ELF-1 (cell line): ENCODE measurements at regions not wholly inside any gene's neighbourhood (a gene's known extent, or its start where the extent isn't known, plus 50 kb on each side); places are given as distances from the start of the nearest gene placed in this dataset.
"Not testable (repeated sequence)": the region's sequence is repeated elsewhere in the genome, so short reads cannot be mapped to it uniquely, and the experiment has no call there.

Source experiments
- DNase-seq: peaks from one replicate; pipeline ENCODE4 v3.0.0-alpha.2; 2016; ENCODE audit warnings: low read depth, low spot score

DNA sequence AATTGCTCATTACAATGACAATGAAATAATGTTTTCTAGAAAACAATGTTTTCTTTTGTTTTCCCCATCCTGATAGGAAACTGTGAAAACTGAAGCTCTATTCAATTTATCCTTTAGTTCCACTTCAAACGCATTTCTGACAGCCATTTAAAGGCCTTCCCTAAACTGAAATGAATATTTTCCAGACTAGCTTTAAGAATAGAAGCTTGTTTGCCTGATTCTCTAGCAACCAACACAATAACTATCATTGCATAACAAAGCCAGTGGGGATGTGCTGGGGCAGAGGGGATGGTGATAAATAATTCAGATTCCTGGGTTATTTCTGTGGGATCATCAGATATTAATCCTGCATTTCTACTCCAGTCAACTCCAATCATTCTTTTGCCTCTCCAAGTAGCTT lies 427.1 kb downstream of the RND3 start:
- no peak for DNase-seq

DNA sequence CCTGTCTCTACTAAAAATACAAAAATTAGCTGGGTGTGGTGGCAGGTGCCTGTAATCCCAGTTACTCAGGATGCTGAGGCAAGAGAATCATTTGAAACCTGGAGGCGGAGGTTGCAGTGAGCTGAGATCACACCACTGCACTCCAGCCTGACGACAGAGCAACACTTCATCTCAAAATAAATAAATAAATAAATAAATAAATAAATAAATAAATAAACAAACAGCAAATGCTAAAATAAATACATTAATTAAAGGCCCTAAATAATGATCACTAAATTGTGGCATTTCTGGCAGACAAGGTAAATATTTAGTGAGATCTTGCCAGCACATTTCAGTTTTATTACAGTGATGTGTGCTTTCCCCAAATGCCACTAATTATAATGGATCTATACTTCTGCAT lies 427.8 kb downstream of the RND3 start:
- not testable (repeated sequence) for DNase-seq

DNA sequence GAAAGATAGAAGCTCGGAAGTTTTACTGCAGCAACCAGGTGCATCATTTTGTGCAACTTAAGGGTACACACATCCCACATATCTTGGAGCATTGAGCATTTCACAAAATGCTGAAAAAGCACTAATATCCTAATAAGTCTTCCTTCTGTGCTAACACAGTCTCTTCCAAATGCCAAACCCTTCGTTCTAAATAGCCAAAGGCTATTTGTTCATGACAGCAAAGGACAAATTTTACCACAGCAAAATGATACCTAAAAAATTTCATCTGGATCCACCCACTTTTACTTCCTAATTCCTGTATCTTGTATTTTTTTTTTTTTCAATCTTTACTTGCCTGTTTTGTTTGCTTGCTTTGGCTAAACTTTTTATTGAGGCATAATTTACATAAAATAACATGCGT lies 435.0 kb downstream of the RND3 start:
- no peak for DNase-seq

GRCh38 chr2:150051004-150051403 lies 436.5 kb downstream of the RND3 start:
- no peak for DNase-seq

DNA sequence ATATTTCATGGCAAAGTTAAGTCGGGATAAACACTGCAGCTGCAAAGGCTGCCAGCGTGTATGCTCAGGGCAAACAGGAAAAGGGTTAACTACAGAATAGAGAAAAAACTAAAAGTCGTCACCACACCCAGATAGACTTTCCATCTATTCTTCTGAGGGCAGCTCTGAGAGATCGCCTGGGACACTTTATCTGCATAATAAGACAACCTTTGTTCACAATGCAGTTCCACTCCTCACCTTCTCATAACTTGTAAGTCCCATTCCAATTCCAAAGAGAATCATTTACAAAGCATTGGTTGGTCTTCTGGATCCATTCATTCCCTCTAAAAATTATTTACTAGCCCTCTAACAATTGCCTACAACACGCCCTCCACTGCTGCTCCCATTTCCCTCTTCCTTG lies 437.4 kb downstream of the RND3 start:
- no peak for DNase-seq

DNA sequence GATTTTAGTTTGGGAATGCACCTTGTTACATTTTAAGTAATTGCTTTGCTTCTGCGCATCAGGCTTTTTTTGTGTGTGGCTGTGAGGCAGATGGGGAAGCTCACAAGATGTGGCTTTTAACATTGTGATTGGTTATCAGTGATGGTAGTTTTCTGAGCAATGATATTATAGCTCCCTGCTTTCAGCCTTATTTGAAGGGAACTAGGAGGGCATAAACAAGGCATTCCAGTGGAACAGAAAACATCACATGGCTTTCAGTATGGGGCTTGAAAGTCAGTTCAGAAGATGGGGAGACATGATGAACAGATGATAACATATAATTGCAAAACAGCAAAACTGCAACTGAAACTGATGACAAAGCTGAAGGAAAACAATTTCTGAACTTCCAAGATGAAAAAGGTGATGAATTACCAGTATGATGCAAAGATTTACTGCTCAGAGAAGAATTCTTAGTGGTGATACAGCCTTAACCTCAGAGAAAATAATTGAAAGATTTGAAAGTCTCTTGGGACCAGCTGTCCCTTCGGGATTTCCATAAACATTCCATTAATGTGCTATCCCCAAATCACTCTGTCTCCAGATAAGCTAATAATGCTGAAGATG lies 439.7 kb downstream of the RND3 start:
- no peak for DNase-seq

- no peak for DNase-seq
Measured at GRCh38 chr2:150046810-150047209, 440.7 kb downstream of the RND3 start.

DNA sequence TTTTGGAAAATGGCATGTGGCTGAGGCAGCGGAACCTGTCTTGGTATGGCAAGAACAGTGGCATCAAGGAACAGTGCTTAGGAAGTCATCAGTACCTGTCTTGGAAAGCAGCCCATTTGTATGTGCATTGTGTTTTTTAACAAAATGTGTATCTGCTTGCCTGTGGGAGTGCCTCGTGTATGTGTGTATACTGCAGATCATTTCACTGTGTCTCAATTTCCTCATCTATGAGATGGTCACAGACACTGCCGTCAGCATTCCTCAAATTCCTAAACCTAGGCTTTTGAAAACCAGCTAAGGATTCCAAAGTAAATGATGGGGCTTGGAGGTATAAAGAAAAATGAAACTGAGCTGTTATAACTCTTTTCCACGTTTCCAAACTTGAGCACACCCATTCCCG lies 441.3 kb downstream of the RND3 start:
- no peak for DNase-seq

DNA sequence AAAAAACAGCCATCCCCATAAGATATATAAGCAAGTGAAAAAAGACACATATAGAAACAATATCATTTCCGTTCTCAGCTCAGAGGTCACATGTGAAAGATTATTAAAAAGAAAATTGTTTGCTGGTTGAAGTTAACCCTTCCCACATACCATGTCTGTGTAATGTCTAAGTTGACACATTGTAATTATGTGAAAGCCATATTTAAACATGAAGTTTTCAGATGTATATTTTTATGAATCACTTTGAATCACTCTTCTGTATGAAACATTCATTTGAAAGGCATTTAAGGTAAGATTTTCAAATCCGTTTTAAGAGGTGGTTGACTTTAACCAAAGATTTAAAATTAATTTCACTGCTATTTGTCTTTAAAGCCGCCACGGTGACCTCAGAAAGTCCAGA lies 441.9 kb downstream of the RND3 start:
- no peak for DNase-seq

DNA sequence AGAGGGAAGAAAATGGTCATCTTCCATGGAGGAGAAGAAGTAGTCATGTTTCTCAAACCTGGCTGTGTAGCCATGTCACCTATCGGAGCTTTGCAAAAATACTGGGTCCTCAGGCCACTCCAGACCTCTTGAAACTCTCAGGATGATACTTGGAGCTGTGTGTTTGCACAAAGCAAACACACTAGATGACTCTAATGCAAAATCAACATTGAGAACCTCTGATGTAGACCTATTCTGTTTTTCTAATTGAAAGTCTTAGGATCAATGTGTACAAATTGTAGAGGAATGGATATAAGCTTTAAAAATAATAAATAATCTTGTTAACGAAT lies 444.3 kb downstream of the RND3 start:
- DNase-seq: no peak

GRCh38 chr2:150042500-150043171 lies 444.8 kb downstream of the RND3 start:
- no peak for DNase-seq

DNA sequence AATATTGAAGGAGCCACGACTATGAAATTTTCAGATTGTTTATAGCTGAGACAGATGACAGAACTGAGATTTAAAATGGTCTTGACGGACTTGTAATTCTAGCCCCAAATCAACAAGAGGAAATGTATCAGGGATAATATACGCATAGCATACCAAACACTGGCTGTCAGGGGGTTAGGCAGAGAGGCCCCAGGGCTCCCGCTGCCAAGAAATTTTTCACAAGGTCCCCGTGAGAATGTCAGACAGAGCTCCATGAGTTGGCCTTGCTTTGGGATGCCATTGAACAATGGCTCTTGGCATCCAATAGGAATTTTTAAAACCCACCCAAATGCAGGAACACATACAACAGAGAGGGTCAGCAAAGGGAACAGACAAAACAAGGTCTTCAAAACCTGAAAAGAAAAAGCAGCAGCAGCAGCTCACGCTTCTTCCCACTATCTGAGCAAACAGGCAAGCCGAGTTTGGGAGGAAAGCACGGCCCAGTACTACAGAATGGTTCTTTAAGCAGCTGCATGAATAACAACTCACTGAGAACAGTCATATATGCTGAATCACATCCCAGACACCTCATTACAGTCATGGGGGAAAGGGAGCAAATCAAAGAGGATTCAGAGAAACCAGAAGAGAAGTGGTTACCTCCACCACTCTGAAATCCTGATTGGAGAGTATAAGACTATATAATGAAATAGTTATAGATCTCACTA lies 445.6 kb downstream of the RND3 start:
- no peak for DNase-seq

GRCh38 chr2:150036622-150037021 lies 449.0 kb upstream of the MMADHC start:
- no peak for DNase-seq

DNA sequence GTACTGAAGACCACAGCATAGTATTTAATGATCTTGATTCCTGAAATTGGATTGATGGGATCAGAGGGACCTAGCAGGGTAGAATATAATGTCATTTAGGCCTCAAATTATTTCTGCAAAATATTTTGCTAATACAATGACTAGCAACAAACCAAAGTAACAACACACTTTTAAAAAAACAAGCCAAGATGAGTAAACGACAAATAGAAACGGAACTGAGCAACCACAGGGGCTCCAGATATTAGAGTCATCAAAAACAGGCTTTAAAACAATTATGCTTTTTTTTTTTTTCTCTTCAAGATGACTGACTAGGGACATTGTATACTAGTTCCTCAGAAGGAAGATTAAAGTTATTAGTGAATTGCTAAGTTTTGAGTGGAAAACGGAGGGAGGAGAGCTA lies 447.1 kb upstream of the MMADHC start:
- no peak for DNase-seq

- no peak for DNase-seq
Measured at GRCh38 chr2:150030436-150031190, 443.0 kb upstream of the MMADHC start.

DNA sequence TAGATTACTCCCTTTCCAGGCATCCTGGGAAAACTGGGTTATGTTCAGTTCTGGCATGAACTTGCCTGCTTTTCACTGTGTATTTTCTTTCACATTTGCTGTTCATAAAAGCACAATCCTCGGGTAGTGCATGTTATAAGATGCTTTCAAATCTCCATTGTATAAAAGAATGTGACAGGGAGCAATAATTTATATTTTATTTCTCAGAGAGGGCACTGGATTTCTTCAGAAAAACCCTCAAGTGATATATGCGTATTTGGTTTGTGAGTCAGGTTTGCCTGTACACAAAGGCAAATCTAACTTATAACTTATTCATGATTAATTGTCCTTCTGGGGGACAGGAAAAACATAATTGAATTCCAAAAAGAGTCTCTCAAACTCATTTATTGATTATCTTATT lies 440.7 kb upstream of the MMADHC start:
- no peak for DNase-seq

GRCh38 chr2:150027164-150027563 lies 439.6 kb upstream of the MMADHC start:
- DNase-seq: no peak

DNA sequence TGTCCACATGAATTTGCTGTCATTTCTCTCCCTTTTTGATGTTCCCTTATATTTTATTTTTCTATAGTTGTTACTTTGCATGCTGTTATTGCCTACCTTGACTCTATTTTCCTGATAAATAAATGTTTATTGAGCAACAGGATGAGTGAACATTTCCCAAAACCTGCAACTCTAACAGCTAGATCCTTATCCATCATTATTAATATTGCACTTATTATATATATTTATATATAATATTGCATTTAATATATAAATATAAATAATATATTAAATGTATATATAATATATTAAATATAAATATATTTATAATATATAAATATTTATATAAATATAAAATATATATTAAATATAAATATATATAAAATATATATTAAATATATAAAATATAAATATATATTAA lies 436.1 kb upstream of the MMADHC start:
- DNase-seq: no peak

DNA sequence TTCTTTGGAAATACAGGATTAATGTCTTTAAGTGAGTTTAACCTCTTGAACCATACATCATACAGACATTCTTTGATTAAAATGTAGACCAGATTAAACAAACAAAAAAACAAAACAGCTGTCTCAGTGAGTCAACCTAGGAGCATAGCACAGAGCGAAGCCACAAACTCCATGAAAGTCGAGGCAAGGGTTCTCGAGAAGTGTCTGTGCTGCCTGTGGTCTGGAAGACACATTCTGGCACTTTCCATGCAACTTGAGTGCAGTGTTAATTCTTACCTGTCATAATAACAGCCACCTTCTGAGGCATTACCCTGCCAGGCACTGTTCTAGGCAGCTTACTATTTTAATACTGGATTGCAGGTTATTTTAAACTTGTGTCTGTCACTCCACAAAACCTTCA lies 435.5 kb upstream of the MMADHC start:
- peak; percentile 13 for DNase-seq

- no peak for DNase-seq
Measured at GRCh38 chr2:150020937-150021673, 433.5 kb upstream of the MMADHC start.

- DNase-seq: no peak
Measured at GRCh38 chr2:150020221-150020620, 432.6 kb upstream of the MMADHC start.

DNA sequence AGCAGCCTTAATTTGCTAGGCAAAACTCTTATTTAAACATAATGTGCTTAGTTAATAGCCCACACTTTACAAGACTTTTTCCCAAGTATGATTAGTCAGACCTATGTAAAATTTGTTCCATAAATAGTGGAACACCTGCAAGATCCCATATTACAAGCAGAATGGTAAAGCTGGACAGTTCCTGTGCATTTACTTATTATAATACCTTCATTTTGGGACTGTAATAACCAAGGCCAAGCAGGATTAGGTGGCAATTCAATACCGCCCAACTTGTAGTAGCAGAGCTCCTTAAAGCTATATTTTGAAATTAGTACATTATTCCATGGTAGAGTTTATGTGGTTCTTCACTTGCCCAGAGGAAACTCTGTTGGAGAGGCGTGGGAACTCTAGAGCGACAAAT lies 431.5 kb upstream of the MMADHC start:
- DNase-seq: no peak
